Lung (tissue), 11 donors: ENCODE measurements at regions not wholly inside any gene's neighbourhood (a gene's known extent, or its start where the extent isn't known, plus 50 kb on each side); places are given as distances from the start of the nearest gene placed in this dataset.

Experiments
- ATAC-seq: fragments of 200-7000 bp; cut with Tn5 transposase; one replicate; pipeline ENCODE4 v1.9.1; 2020; ENCODE audit warnings: moderate number of reproducible peaks; ENCODE audit not compliant: insufficient read depth, low FRiP score
- DNase-seq, 3 donors: peaks; one replicate each; pipeline ENCODE4 v3.0.0-alpha.2; 2013 to 2017
- H3K27ac ChIP-seq, 2 donors: one replicate each; pipeline ENCODE4 v1.5.1; 2013; ENCODE audit warnings: mild to moderate bottlenecking in 2 of 2, moderate library complexity in 2 of 2, control low read depth in 1 of 2, inconsistent platforms in 1 of 2, low read depth in 1 of 2, low read length in 1 of 2
- H3K27me3 ChIP-seq, 3 donors: one replicate each; pipeline ENCODE4 v1.5.1; 2013; ENCODE audit warnings: low read length in 2 of 3; ENCODE audit not compliant: control insufficient read depth in 3 of 3, insufficient read depth in 3 of 3
- H3K36me3 ChIP-seq, 4 donors: one replicate each; pipeline ENCODE4 v1.5.1; 2013; ENCODE audit warnings: low read length in 4 of 4, mild to moderate bottlenecking in 1 of 4, moderate library complexity in 1 of 4; ENCODE audit not compliant: control insufficient read depth in 4 of 4, insufficient read depth in 4 of 4
- H3K4me1 ChIP-seq, 5 donors: one replicate each; pipeline ENCODE4 v1.5.1; 2013; ENCODE audit warnings: low read length in 5 of 5, mild to moderate bottlenecking in 2 of 5, moderate library complexity in 1 of 5; ENCODE audit not compliant: control insufficient read depth in 5 of 5, insufficient read depth in 5 of 5
- H3K4me3 ChIP-seq: one replicate; pipeline ENCODE4 v1.5.1; 2013; ENCODE audit warnings: mild to moderate bottlenecking, control low read depth, moderate library complexity
- H3K9ac ChIP-seq, 2 donors: one replicate each; pipeline ENCODE4 v1.5.1; 2013; ENCODE audit warnings: low read length in 2 of 2, control low read depth in 1 of 2; ENCODE audit not compliant: insufficient read depth in 1 of 2
- H3K9me3 ChIP-seq, 4 donors: one replicate each; pipeline ENCODE4 v1.5.1; 2013; ENCODE audit warnings: low read length in 3 of 4, mild to moderate bottlenecking in 1 of 4, moderate library complexity in 1 of 4; ENCODE audit not compliant: control insufficient read depth in 4 of 4, insufficient read depth in 3 of 4
- CTCF ChIP-seq: IDR thresholded peaks from 2 replicates; pipeline ENCODE4 v1.5.1; 2012; ENCODE audit warnings: mild to moderate bottlenecking; ENCODE audit errors: control extremely low read depth, extremely low read depth
- WGBS, 2 donors: extraction: QIAGEN DNeasy Blood & Tissue Kit; methylation state at CpG; one replicate each; pipeline ENCODE4 v1.1.7; 2013; 5-methylcytosine and 5-hydroxymethylcytosine counted together
- donor health status: control.
- donor health status: control.
- donor health status: Bipolar disorder and iron deficiency.
- donor health status: healthy.
- donor health status: DM: yes; HTN: yes; CAD: no.

- Histone ChIP-seq H3K27ac (no peak overlapping the region), H3K36me3 (no peaks in the 10 kb centered on the region), H3K9me3 (no peaks in the 10 kb centered on the region), H3K27me3 (no peaks in the 10 kb centered on the region), H3K9ac (no peak overlapping the region), H3K4me3 (no peak overlapping the region), H3K4me1 (no peaks in the 10 kb centered on the region)
- 81 to 82% methylated on average over 3 of the region's 3 CpGs for WGBS, 2 donors
- no peak for TF ChIP-seq CTCF
- DNase-seq (no peak), ATAC-seq (no peak)
Observed at GRCh38 chr4:45072981-45073380, 346.6 kb upstream of the GNPDA2 start.

GRCh38 chr4:45064741-45065140 lies 338.4 kb upstream of the GNPDA2 start:
- ATAC-seq = no peak

GRCh38 chr4:45063696-45064095 lies 337.3 kb upstream of the GNPDA2 start:
- Histone ChIP-seq H3K27ac (no peak overlapping the region), H3K9me3 (no peaks in the 10 kb centered on the region), H3K36me3 (no peaks in the 10 kb centered on the region), H3K27me3 (no peaks in the 10 kb centered on the region), H3K9ac (no peak overlapping the region), H3K4me1 (peaks cover 0 to 9% (median 0%) of the 10 kb centered on the region in 5 donors), H3K4me3 (no peak overlapping the region)
- 17 to 23% methylated on average over 1 of the region's 1 CpG for WGBS, 2 donors
- ATAC-seq (no peak), DNase-seq (peak; percentile 78 to 96 (median 91))
- no peak for TF ChIP-seq CTCF

More at GRCh38 chr4:45064741-45065140, 338.4 kb upstream of the GNPDA2 start:
- TF ChIP-seq CTCF = no peak
- no peak for DNase-seq
- H3K4me1 ChIP-seq = peaks cover 0 to 9% (median 0%) of the 10 kb centered on the region in 5 donors
- no peak overlapping the region for H3K27ac ChIP-seq
- no peaks in the 10 kb centered on the region for H3K27me3 ChIP-seq
- H3K9me3 ChIP-seq = no peaks in the 10 kb centered on the region
- H3K36me3 ChIP-seq = no peaks in the 10 kb centered on the region
- H3K4me3 ChIP-seq = no peak overlapping the region
- H3K9ac ChIP-seq = no peak overlapping the region
- WGBS, 2 donors = 82 to 89% methylated on average over 7 of the region's 7 CpGs

GRCh38 chr4:45062935-45063545 lies 336.7 kb upstream of the GNPDA2 start:
- no peaks in the 10 kb centered on the region for H3K27me3 ChIP-seq

More at GRCh38 chr4:45062935-45063545, 336.7 kb upstream of the GNPDA2 start:
- DNase-seq (peak; percentile 76 to 97 (median 95)), ATAC-seq (no peak)
- Histone ChIP-seq H3K4me3 (no peak overlapping the region), H3K36me3 (no peaks in the 10 kb centered on the region), H3K9ac (no peak overlapping the region), H3K9me3 (no peaks in the 10 kb centered on the region), H3K4me1 (peaks cover 0 to 9% (median 0%) of the 10 kb centered on the region in 5 donors), H3K27ac (no peak overlapping the region)
- TF ChIP-seq CTCF = no peak
- 70 to 76% methylated on average over 1 of the region's 1 CpG for whole genome bisulfite sequencing, 2 donors
